Stomach smooth muscle (tissue), 2 donors: ENCODE measurements at regions not wholly inside any gene's neighbourhood (a gene's known extent, or its start where the extent isn't known, plus 50 kb on each side); places are given as distances from the start of the nearest gene placed in this dataset.

Source experiments
- H3K27ac ChIP-seq: one replicate; pipeline ENCODE4 v1.7.0; 2013; ENCODE audit warnings: mild to moderate bottlenecking, low read length, inconsistent platforms
- H3K27me3 ChIP-seq, 2 donors: one replicate each; pipeline ENCODE4 v1.7.0; 2013; ENCODE audit warnings: low read length in 2 of 2; ENCODE audit not compliant: insufficient read depth in 2 of 2, control insufficient read depth in 1 of 2
- H3K36me3 ChIP-seq, 2 donors: one replicate each; pipeline ENCODE4 v1.7.0; 2013; ENCODE audit warnings: low read length in 2 of 2; ENCODE audit not compliant: control insufficient read depth in 2 of 2, insufficient read depth in 2 of 2
- H3K4me1 ChIP-seq: one replicate; pipeline ENCODE4 v1.7.0; 2013; ENCODE audit warnings: low read length; ENCODE audit not compliant: control insufficient read depth, insufficient read depth
- H3K4me3 ChIP-seq, 2 donors: one replicate each; pipeline ENCODE4 v1.7.0; 2013; ENCODE audit warnings: low read length in 2 of 2
- H3K9ac ChIP-seq, 2 donors: one replicate each; pipeline ENCODE4 v1.7.0; 2013; ENCODE audit warnings: low read length in 2 of 2, mild to moderate bottlenecking in 1 of 2
- H3K9me3 ChIP-seq, 2 donors: one replicate each; pipeline ENCODE4 v1.7.0; 2013; ENCODE audit warnings: low read length in 2 of 2; ENCODE audit not compliant: control insufficient read depth in 2 of 2
- donor health status: healthy.
- donor health status: Pancreatic carcinoma.

- Histone ChIP-seq H3K4me3 (peak overlapping the region in 1 of 2 donors; percentile 9), H3K27me3 (no peaks in the 10 kb centered on the region), H3K27ac (no peak overlapping the region), H3K9me3 (no peaks in the 10 kb centered on the region), H3K36me3 (no peaks in the 10 kb centered on the region), H3K9ac (no peak overlapping the region), H3K4me1 (peaks cover 59% of the 10 kb centered on the region)
These were observed 203.3 kb upstream of the IL12A start for GRCh38 chr3:159785273-159785708.

- H3K27me3 ChIP-seq = no peaks in the 10 kb centered on the region
- no peaks in the 10 kb centered on the region for H3K9me3 ChIP-seq
- peaks cover 58% of the 10 kb centered on the region for H3K4me1 ChIP-seq
- H3K4me3 ChIP-seq = no peak overlapping the region
- peak overlapping the region; percentile 71 for H3K27ac ChIP-seq
- no peaks in the 10 kb centered on the region for H3K36me3 ChIP-seq
- H3K9ac ChIP-seq = no peak overlapping the region
These were observed 202.0 kb upstream of the IL12A start for GRCh38 chr3:159786489-159787177.

- Histone ChIP-seq H3K9me3 (no peaks in the 10 kb centered on the region), H3K4me3 (no peak overlapping the region), H3K27ac (peak overlapping the region; percentile 71), H3K9ac (peak overlapping the region in 1 of 2 donors; percentile 35), H3K36me3 (no peaks in the 10 kb centered on the region), H3K4me1 (peaks cover 61% of the 10 kb centered on the region), H3K27me3 (no peaks in the 10 kb centered on the region)
These were observed 201.5 kb upstream of the IL12A start for GRCh38 chr3:159787178-159787574.

- H3K4me3 ChIP-seq = peak overlapping the region; percentile 8 to 44
- peaks cover 62% of the 10 kb centered on the region for H3K4me1 ChIP-seq
- no peaks in the 10 kb centered on the region for H3K9me3 ChIP-seq
- H3K9ac ChIP-seq = peak overlapping the region; percentile 35 to 64
- peak overlapping the region; percentile 71 for H3K27ac ChIP-seq
- no peaks in the 10 kb centered on the region for H3K27me3 ChIP-seq
- no peaks in the 10 kb centered on the region for H3K36me3 ChIP-seq
These were observed 200.8 kb upstream of the IL12A start for GRCh38 chr3:159787794-159788205.

- peak overlapping the region; percentile 71 for H3K27ac ChIP-seq
- peaks cover 63% of the 10 kb centered on the region for H3K4me1 ChIP-seq
- no peaks in the 10 kb centered on the region for H3K36me3 ChIP-seq
- H3K27me3 ChIP-seq = no peaks in the 10 kb centered on the region
- no peak overlapping the region for H3K9ac ChIP-seq
- peak overlapping the region; percentile 8 to 44 for H3K4me3 ChIP-seq
- H3K9me3 ChIP-seq = no peaks in the 10 kb centered on the region
These were observed 200.3 kb upstream of the IL12A start for GRCh38 chr3:159788291-159788690.

GRCh38 chr3:159789017-159789416 lies 199.6 kb upstream of the IL12A start:
- no peaks in the 10 kb centered on the region for H3K36me3 ChIP-seq
- no peak overlapping the region for H3K4me3 ChIP-seq
- H3K27ac ChIP-seq = peak overlapping the region; percentile 60
- H3K4me1 ChIP-seq = peaks cover 63% of the 10 kb centered on the region
- no peaks in the 10 kb centered on the region for H3K9me3 ChIP-seq
- no peaks in the 10 kb centered on the region for H3K27me3 ChIP-seq
- peak overlapping the region in 1 of 2 donors; percentile 36 for H3K9ac ChIP-seq

- H3K27me3 ChIP-seq = no peaks in the 10 kb centered on the region
- no peaks in the 10 kb centered on the region for H3K9me3 ChIP-seq
- no peak overlapping the region for H3K4me3 ChIP-seq
- no peaks in the 10 kb centered on the region for H3K36me3 ChIP-seq
- H3K4me1 ChIP-seq = peaks cover 71% of the 10 kb centered on the region
- H3K9ac ChIP-seq = no peak overlapping the region
- H3K27ac ChIP-seq = peak overlapping the region; percentile 66
These were observed 198.6 kb upstream of the IL12A start for GRCh38 chr3:159789742-159790635.

- H3K9ac ChIP-seq = no peak overlapping the region
- H3K4me1 ChIP-seq = peaks cover 80% of the 10 kb centered on the region
- no peaks in the 10 kb centered on the region for H3K9me3 ChIP-seq
- no peaks in the 10 kb centered on the region for H3K36me3 ChIP-seq
- peak overlapping the region in 1 of 2 donors; percentile 29 for H3K4me3 ChIP-seq
- H3K27me3 ChIP-seq = no peaks in the 10 kb centered on the region
- H3K27ac ChIP-seq = peak overlapping the region; percentile 76
These were observed 197.3 kb upstream of the IL12A start for GRCh38 chr3:159791336-159791735.

GRCh38 chr3:159792070-159792469 lies 196.6 kb upstream of the IL12A start:
- Histone ChIP-seq H3K36me3 (no peaks in the 10 kb centered on the region), H3K4me1 (peaks cover 73% of the 10 kb centered on the region), H3K27me3 (no peaks in the 10 kb centered on the region), H3K27ac (peak overlapping the region; percentile 97), H3K4me3 (no peak overlapping the region), H3K9ac (no peak overlapping the region), H3K9me3 (no peaks in the 10 kb centered on the region)

- peak overlapping the region in 1 of 2 donors; percentile 24 for H3K4me3 ChIP-seq
- no peaks in the 10 kb centered on the region for H3K9me3 ChIP-seq
- no peaks in the 10 kb centered on the region for H3K27me3 ChIP-seq
- no peaks in the 10 kb centered on the region for H3K36me3 ChIP-seq
- H3K27ac ChIP-seq = peak overlapping the region; percentile 97
- H3K9ac ChIP-seq = peak overlapping the region; percentile 63 to 68
- H3K4me1 ChIP-seq = peaks cover 64% of the 10 kb centered on the region
These were observed 193.6 kb upstream of the IL12A start for GRCh38 chr3:159795042-159795441.
